Testis (tissue), 2 donors: ENCODE measurements at regions not wholly inside any gene's neighbourhood (a gene's known extent, or its start where the extent isn't known, plus 50 kb on each side); places are given as distances from the start of the nearest gene placed in this dataset.

Source experiments
- DNase-seq: peaks from one replicate; pipeline ENCODE4 v3.0.0-alpha.2; 2019
- H3K27ac ChIP-seq, 2 donors: fragments of 200-600 bp; sonication (generic); one replicate each; pipeline ENCODE4 v1.5.1; 2019
- H3K27me3 ChIP-seq: fragments of 200-600 bp; sonication (generic); one replicate; pipeline ENCODE4 v1.5.1; 2019
- H3K36me3 ChIP-seq: fragments of 200-600 bp; sonication (generic); one replicate; pipeline ENCODE4 v1.5.1; 2017; ENCODE audit warnings: low read depth; ENCODE audit errors: missing control alignments
- H3K4me1 ChIP-seq: fragments of 200-600 bp; sonication (generic); one replicate; pipeline ENCODE4 v1.5.1; 2019
- H3K4me3 ChIP-seq, 2 donors: fragments of 200-600 bp; sonication (generic); one replicate each; pipeline ENCODE4 v1.5.1; 2017 to 2019
- H3K9me3 ChIP-seq: fragments of 200-600 bp; sonication (generic); one replicate; pipeline ENCODE4 v1.5.1; 2017
- CTCF ChIP-seq, 3 experiments: fragments of 450-650 bp in 2 of 3; fragments of 200-600 bp in 1 of 3; sonication (generic) in 1 of 3; IDR thresholded peaks; one replicate each; pipeline ENCODE4 v1.5.1; 2016 to 2019; ENCODE audit warnings: antibody characterized with exemption in 3 of 3, mild to moderate bottlenecking in 2 of 3, moderate library complexity in 1 of 3
- POLR2A ChIP-seq: fragments of 450-650 bp; IDR thresholded peaks from one replicate; pipeline ENCODE4 v1.6.1; 2017; ENCODE audit warnings: antibody characterized with exemption, mild to moderate bottlenecking, moderate library complexity
- WGBS, 2 donors: methylation state at CpG; one replicate each; pipeline ENCODE4 v1.1.5; 2018; 5-methylcytosine and 5-hydroxymethylcytosine counted together
- intact Hi-C: fragments of 100-400 bp; cut with DNase I; formaldehyde crosslinking; loops from one replicate; pipeline ENCODE4 v1.15.1; 2023; ENCODE audit warnings: low total_unique reads

GRCh38 chr1:239467730-239468129, 81.4 kb downstream of the CHRM3 start:
- Histone ChIP-seq H3K27me3 (no peaks in the 10 kb centered on the region), H3K27ac (no peak overlapping the region), H3K4me1 (no peaks in the 10 kb centered on the region), H3K9me3 (no peaks in the 10 kb centered on the region), H3K4me3 (no peak overlapping the region), H3K36me3 (no peaks in the 10 kb centered on the region)
- WGBS, 2 donors = 75 to 81% methylated on average over 2 of the region's 2 CpGs
- intact Hi-C loops = no loop called here
- TF ChIP-seq CTCF (IDR thresholded peaks at IDR 0.05) (no peak), POLR2A (no peak)
- no peak for DNase-seq

- H3K4me1 ChIP-seq = no peaks in the 10 kb centered on the region
- no peaks in the 10 kb centered on the region for H3K9me3 ChIP-seq
- H3K27me3 ChIP-seq = no peaks in the 10 kb centered on the region
- intact Hi-C loops = no loop called here
- no peak overlapping the region for H3K27ac ChIP-seq
- no peak for DNase-seq
- H3K36me3 ChIP-seq = no peaks in the 10 kb centered on the region
- TF ChIP-seq POLR2A (no peak), CTCF (IDR thresholded peaks at IDR 0.05) (no peak)
- no peak overlapping the region for H3K4me3 ChIP-seq
Measured at GRCh38 chr1:239478069-239478468, 91.7 kb downstream of the CHRM3 start.

DNA sequence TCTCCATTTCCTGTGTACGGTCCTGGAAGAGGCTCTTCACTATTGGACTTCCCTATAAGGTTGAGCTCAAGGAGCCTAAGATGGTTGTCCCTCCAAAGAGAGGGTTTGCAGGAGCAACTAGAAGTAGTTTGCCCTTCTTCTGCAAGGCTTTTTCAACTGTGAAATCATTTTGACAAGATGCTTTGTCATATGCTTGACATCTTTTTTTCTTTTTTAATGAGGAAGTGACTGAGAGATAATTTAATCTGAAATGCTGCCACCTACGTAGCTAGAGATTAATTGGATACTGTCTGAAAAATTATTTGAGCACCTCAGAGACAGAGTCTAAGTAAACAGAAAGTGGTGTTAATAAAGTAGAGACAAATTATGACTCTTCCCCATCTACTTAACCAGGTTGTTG, 97.0 kb downstream of the CHRM3 start:
- Histone ChIP-seq H3K9me3 (no peaks in the 10 kb centered on the region), H3K27me3 (no peaks in the 10 kb centered on the region), H3K27ac (no peak overlapping the region), H3K4me3 (no peak overlapping the region), H3K36me3 (no peaks in the 10 kb centered on the region), H3K4me1 (no peaks in the 10 kb centered on the region)
- WGBS, 2 donors = 65 to 68% methylated on average over 2 of the region's 2 CpGs
- intact Hi-C loops = no loop called here
- DNase-seq = no peak
- TF ChIP-seq POLR2A (no peak), CTCF (IDR thresholded peaks at IDR 0.05) (no peak)

DNA sequence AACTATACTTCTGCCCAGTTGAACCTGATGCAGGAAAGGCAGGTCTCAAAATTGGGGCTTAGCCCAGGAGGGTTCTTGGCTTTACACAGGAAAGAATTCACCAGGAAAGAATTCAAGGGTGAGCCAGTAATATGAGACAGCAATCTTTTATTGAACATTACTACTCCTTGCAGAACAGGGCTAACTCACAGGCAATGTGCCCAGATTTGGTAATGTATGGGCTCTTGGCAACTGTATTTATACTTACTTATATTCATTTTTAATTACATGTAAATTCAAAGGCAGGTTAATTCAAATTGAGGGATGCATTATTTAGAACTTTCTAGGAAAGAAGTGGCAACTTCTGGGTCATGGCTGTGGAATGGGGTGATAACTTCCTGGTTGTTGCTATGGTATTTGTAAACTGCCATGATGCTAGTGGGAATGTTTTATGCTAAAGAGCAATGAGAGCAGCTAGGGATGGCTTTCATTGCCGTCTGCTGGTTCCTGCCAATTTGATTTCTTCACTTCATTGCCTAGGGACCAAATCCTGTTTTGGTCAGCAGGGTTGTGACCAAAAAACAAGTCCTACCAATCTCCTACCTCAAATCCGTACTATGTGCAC, 107.5 kb downstream of the CHRM3 start:
- no peak overlapping the region for H3K4me3 ChIP-seq
- TF ChIP-seq POLR2A (no peak), CTCF (IDR thresholded peaks at IDR 0.05) (no peak)
- H3K27ac ChIP-seq = no peak overlapping the region
- H3K36me3 ChIP-seq = no peaks in the 10 kb centered on the region
- no peaks in the 10 kb centered on the region for H3K4me1 ChIP-seq
- DNase-seq = no peak
- H3K27me3 ChIP-seq = no peaks in the 10 kb centered on the region
- intact Hi-C loops = no loop called here
- H3K9me3 ChIP-seq = no peaks in the 10 kb centered on the region
- 93 to 96% methylated on average over 2 of the region's 2 CpGs for WGBS, 2 donors

DNA sequence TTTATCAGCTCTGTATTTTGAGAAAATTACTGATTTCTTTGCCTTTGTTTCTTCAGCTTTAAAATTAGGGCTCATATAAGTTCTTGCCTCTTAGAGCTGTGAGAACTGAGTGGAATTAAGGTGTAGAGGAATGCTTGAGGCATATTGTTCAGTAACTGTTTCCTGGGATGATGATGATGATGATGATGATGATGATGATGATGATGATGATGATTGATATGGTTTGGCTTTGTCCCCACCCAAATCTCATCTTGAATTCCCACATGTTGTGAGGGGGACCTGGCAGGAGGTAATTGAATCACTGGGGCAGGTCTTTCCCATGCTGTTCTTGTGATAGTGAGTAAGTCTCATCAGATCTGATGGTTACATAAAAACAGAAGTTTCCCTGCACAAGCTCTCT, 118.7 kb downstream of the CHRM3 start:
- Histone ChIP-seq H3K4me3 (no peak overlapping the region), H3K27me3 (no peaks in the 10 kb centered on the region), H3K4me1 (no peaks in the 10 kb centered on the region), H3K9me3 (no peaks in the 10 kb centered on the region), H3K36me3 (no peaks in the 10 kb centered on the region), H3K27ac (no peak overlapping the region)
- intact Hi-C loops = no loop called here
- no peak for DNase-seq
- TF ChIP-seq CTCF (IDR thresholded peaks at IDR 0.05) = no peak
